ENCODE measurements at regions not wholly inside any gene's neighbourhood (a gene's known extent, or its start where the extent isn't known, plus 50 kb on each side); places are given as distances from the start of the nearest gene placed in this dataset.

DNA sequence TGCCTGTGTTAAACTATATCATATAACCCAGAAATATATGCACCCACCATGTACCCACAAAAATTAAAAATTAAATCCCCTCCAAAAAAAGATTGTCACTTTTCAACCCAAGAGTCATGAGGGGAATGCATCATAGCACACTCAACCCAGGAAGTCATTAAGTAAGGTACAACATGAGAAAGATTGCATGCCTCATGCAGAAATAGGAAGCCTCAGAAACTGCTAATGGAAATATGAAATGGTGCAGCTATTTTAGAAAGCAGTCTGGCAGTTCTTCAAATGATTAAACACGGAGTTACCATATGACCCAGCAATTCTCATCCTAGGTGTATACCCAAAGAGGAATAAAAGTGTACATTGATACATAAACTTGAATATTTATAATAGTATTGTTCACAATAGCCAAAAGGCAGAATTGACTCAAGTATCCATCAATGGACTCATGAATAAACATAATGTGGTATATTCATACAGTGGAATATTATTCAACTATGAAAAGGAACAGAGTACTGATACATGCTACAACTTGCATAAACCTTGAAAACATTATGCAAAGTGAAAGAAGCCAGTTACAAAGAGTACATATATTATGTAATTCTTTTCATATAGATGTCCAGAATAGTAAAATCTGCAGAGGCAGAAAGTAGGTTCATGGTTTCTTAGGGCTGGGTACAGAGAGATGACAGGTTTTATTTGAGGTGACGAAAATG lies 70.4 kb downstream of the TMEM100 start:
- ChIA-PET POLR2A (ENCODE audit: partially characterized antibody) (no interaction called here), CTCF (ENCODE audit: partially characterized antibody) (interaction anchor here (1.1 to 1.4 kb wide), 3 partner anchors 11 to 66 kb away, joined by 3 to 4 read pairs (median 3); no protein-coding TSS in a partner anchor)
- Histone ChIP-seq H2AK5ac (ENCODE audit: low read depth, low read length) (no peak overlapping the region), H2BK12ac (ENCODE audit: low read depth, low read length) (no peak overlapping the region), H2BK5ac (ENCODE audit: low read depth, low read length) (no peak overlapping the region), H3K4me3 (ENCODE audit: extremely low read depth in 1 of 4, insufficient read depth in 2 of 4, low read depth in 3 of 4, low read length in 4 of 4) (no peak overlapping the region), H3K79me1 (ENCODE audit: low read depth, low read length) (no peaks in the 10 kb centered on the region), H3K36me3 (ENCODE audit: control insufficient read depth in 2 of 4, insufficient read depth in 4 of 4, low read length in 3 of 4) (no peaks in the 10 kb centered on the region), H3K23me2 (ENCODE audit: low read depth, low read length) (no peaks in the 10 kb centered on the region), H2BK20ac (ENCODE audit: low read length) (no peak overlapping the region), H2BK120ac (replicated peaks; ENCODE audit: low read depth, low read length) (no peak overlapping the region), H4K20me1 (replicated peaks in 1 of 2; ENCODE audit: control insufficient read depth in 1 of 2, insufficient read depth in 2 of 2, low read length in 2 of 2) (no peaks in the 10 kb centered on the region), H3K4me1 (replicated peaks in 1 of 4; ENCODE audit: control insufficient read depth in 3 of 4, insufficient read depth in 4 of 4, low read length in 3 of 4) (no peaks in the 10 kb centered on the region; a peak in 2 of 7 replicates), H3K56ac (replicated peaks; ENCODE audit: insufficient read length, low read depth, low read length) (no peak overlapping the region), H3K27me3 (replicated peaks in 1 of 4; ENCODE audit: control insufficient read depth in 3 of 4, extremely low read depth in 1 of 4, insufficient read depth in 3 of 4, low read length in 3 of 4) (no peaks in the 10 kb centered on the region), H4K5ac (ENCODE audit: insufficient read length, low read depth, low read length) (no peak overlapping the region), H4K8ac (ENCODE audit: extremely low read depth, insufficient read depth, low read length) (no peak overlapping the region), H3K9me3 (ENCODE audit: insufficient read depth in 2 of 2, low read depth in 1 of 2, low read length in 1 of 2) (no peaks in the 10 kb centered on the region), H3K79me2 (ENCODE audit: control insufficient read depth in 1 of 2, insufficient read depth in 2 of 2, low read length in 2 of 2) (no peaks in the 10 kb centered on the region), H2BK15ac (ENCODE audit: low read length) (no peak overlapping the region), H3K4ac (replicated peaks; ENCODE audit: insufficient read length, low read depth, low read length) (no peak overlapping the region), H3K27ac (ENCODE audit: low read depth, low read length) (no peak overlapping the region), H2AFZ (ENCODE audit: low read length) (no peak overlapping the region), H3K18ac (ENCODE audit: extremely low read depth, low read length) (no peak overlapping the region), H4K91ac (replicated peaks; ENCODE audit: insufficient read length, low read length) (no peak overlapping the region), H3K23ac (ENCODE audit: insufficient read length) (no peak overlapping the region), H3K14ac (ENCODE audit: insufficient read length) (no peak overlapping the region), H3K9ac (replicated peaks in 1 of 4; ENCODE audit: extremely low read depth in 1 of 4, low read depth in 3 of 4, low read length in 3 of 4) (no peak overlapping the region), H3K4me2 (ENCODE audit: insufficient read depth in 1 of 2, low read depth in 2 of 2, low read length in 2 of 2) (no peak overlapping the region)
- 98% methylated on average over 2 of the region's 2 CpGs; no CpG with 5 or more reads in 1 of the 2 experiments for WGBS, 2 experiments (ENCODE audit: extremely low coverage in 1 of 2, insufficient coverage in 1 of 2, insufficient read length in 1 of 2, insufficient replicate concordance in 2 of 2, low coverage in 1 of 2, low lambda C conversion rate in 2 of 2, missing lambda C conversion rate in 1 of 2)
- FAIRE-seq (no peak), DNase-seq (ENCODE audit: low read depth in 1 of 2, low spot score in 2 of 2) (no peak)
- TF ChIP-seq E2F6 (IDR thresholded peaks at IDR 0.05) (no peak), JUND (IDR thresholded peaks at IDR 0.05; ENCODE audit: low read length) (no peak), NRF1 (IDR thresholded peaks at IDR 0.05; ENCODE audit: low read depth, low read length) (no peak), SP1 (IDR thresholded peaks at IDR 0.05; ENCODE audit: low read depth, low read length) (no peak), RXRA (IDR thresholded peaks at IDR 0.05; ENCODE audit: insufficient read depth, low read depth, low read length) (no peak), RFX5 (IDR thresholded peaks at IDR 0.05; ENCODE audit: borderline replicate concordance, low read depth, low read length) (no peak), TEAD4 (IDR thresholded peaks at IDR 0.05; ENCODE audit: low read depth, low read length) (no peak), TAF7 (optimal IDR thresholded peaks at IDR 0.05; ENCODE audit: borderline replicate concordance, low read depth, low read length) (no peak), POU5F1 (IDR thresholded peaks at IDR 0.05; ENCODE audit: low read depth, low read length) (no peak), EGR1 (IDR thresholded peaks at IDR 0.05; ENCODE audit: borderline replicate concordance, low read depth, low read length) (no peak), SUZ12 (IDR thresholded peaks at IDR 0.05; ENCODE audit: low read length) (no peak), KDM1A (IDR thresholded peaks at IDR 0.05; ENCODE audit: borderline replicate concordance, low read length) (no peak)

Measured in H1 (cell line).